ENCODE measurements at regions not wholly inside any gene's neighbourhood (a gene's known extent, or its start where the extent isn't known, plus 50 kb on each side); places are given as distances from the start of the nearest gene placed in this dataset.

DNA sequence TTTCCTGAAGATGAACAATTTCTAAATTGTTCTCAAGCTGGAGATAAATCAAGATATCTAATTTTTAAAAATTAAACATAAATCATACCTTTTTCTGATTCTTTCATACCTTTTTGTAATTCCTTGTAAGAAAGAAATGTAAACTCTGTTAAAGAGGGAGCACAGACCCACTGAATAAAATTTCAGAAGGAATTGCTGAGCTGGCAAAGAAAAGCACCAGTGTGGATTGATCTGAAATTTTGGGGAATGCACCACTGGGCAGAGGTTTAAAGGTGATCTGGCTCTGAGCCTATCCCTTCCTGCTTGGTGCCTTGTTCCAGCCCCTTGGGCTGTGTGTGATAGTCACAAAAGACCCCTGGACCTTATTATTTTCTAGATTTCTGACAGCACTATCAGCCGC is 118.3 kb upstream of the THSD7B start:
- TF ChIP-seq EZH2 (IDR thresholded peaks at IDR 0.05; ENCODE audit: low read length) = no peak
- TF ChIP-seq, protein P1, sequence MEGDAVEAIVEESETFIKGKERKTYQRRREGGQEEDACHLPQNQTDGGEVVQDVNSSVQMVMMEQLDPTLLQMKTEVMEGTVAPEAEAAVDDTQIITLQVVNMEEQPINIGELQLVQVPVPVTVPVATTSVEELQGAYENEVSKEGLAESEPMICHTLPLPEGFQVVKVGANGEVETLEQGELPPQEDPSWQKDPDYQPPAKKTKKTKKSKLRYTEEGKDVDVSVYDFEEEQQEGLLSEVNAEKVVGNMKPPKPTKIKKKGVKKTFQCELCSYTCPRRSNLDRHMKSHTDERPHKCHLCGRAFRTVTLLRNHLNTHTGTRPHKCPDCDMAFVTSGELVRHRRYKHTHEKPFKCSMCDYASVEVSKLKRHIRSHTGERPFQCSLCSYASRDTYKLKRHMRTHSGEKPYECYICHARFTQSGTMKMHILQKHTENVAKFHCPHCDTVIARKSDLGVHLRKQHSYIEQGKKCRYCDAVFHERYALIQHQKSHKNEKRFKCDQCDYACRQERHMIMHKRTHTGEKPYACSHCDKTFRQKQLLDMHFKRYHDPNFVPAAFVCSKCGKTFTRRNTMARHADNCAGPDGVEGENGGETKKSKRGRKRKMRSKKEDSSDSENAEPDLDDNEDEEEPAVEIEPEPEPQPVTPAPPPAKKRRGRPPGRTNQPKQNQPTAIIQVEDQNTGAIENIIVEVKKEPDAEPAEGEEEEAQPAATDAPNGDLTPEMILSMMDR (optimal IDR thresholded peaks at IDR 0.05 in 1 of 3, IDR thresholded peaks at IDR 0.05 in 1 of 3, conservative IDR thresholded peaks at IDR 0.05 in 1 of 3; ENCODE audit: extremely low read depth in 1 of 3, insufficient read depth in 2 of 3, low read length in 3 of 3) = no peak

DNA sequence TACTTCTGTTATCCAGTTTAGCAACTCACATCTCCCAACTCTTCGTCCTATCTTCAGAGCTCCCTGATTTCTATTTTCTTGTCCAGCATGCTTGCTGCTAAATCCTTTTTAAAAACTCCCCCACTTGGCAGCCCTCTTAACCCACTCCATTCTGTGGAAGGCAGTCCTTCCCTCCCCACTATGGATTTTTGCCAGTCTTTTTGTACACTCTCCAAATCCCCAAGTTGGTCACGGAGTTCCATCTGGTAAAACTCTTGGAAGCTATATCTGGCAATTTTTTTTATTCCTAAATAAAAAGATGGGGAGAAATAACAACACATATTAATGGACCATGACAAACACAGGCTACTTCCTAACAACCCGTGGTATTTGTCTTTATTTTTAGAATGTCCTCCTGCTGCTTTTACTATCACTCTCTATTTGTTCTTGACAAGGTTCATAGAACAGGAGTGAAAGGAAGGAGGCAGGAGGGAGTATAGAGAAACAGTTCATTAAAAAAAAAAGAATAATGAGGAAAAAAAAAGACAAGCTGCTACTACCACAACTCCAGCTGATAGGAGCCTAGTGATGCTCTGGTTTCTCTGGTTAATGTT is 120.0 kb upstream of the THSD7B start:
- H2AFZ ChIP-seq (ENCODE audit: control insufficient read depth, low read length) = no peak overlapping the region
- H3K9me1 ChIP-seq (ENCODE audit: control insufficient read depth, extremely low read depth, insufficient read depth, low read length) = no peaks in the 10 kb centered on the region
- no peak overlapping the region for H3K27ac ChIP-seq (ENCODE audit: control insufficient read depth, insufficient read depth, low read length)
- dilution Hi-C loops (cut with MboI; ENCODE audit: extremely low pct_ligation_motif_present, low sequenced_read_pairs) = no loop called here
- H3K27me3 ChIP-seq (ENCODE audit: control insufficient read depth, extremely low read depth, insufficient read depth, low read length) = no peaks in the 10 kb centered on the region
- no peak overlapping the region for H3K4me3 ChIP-seq (ENCODE audit: control insufficient read depth in 2 of 3, extremely low read depth in 1 of 3, insufficient read depth in 2 of 3, low read depth in 1 of 3, low read length in 3 of 3)
- no peak overlapping the region for H3K9ac ChIP-seq (ENCODE audit: control insufficient read depth, extremely low read depth, insufficient read depth, low read length)
- no peaks in the 10 kb centered on the region for H3K4me1 ChIP-seq (ENCODE audit: control insufficient read depth, extremely low read depth, insufficient read depth, low read length)
- no peaks in the 10 kb centered on the region for H4K20me1 ChIP-seq (ENCODE audit: control insufficient read depth, extremely low read depth, insufficient read depth, low read length)
- TF ChIP-seq, protein P1 (optimal IDR thresholded peaks at IDR 0.05 in 1 of 3, IDR thresholded peaks at IDR 0.05 in 1 of 3, conservative IDR thresholded peaks at IDR 0.05 in 1 of 3; ENCODE audit: extremely low read depth in 1 of 3, insufficient read depth in 2 of 3, low read length in 3 of 3) = no peak
- TF ChIP-seq EZH2 (IDR thresholded peaks at IDR 0.05; ENCODE audit: low read length) = no peak
- H3K4me2 ChIP-seq (ENCODE audit: control insufficient read depth, extremely low read depth, insufficient read depth, low read depth, low read length) = no peak overlapping the region
- H3K36me3 ChIP-seq (ENCODE audit: control insufficient read depth in 2 of 2, extremely low read depth in 1 of 2, insufficient read depth in 2 of 2, low read length in 2 of 2) = no peaks in the 10 kb centered on the region
- FAIRE-seq (no peak), DNase-seq (ENCODE audit: low read depth, low spot score) (no peak)
- H3K79me2 ChIP-seq (ENCODE audit: control insufficient read depth, insufficient read depth, low read length) = no peaks in the 10 kb centered on the region
- H3K9me3 ChIP-seq (ENCODE audit: control insufficient read depth, low read depth, low read length) = no peaks in the 10 kb centered on the region

More for the DNA sequence above, 118.3 kb upstream of the THSD7B start:
- Histone ChIP-seq H3K9me1 (ENCODE audit: control insufficient read depth, extremely low read depth, insufficient read depth, low read length) (no peaks in the 10 kb centered on the region), H4K20me1 (ENCODE audit: control insufficient read depth, extremely low read depth, insufficient read depth, low read length) (no peaks in the 10 kb centered on the region), H3K36me3 (ENCODE audit: control insufficient read depth in 2 of 2, extremely low read depth in 1 of 2, insufficient read depth in 2 of 2, low read length in 2 of 2) (no peaks in the 10 kb centered on the region), H3K79me2 (ENCODE audit: control insufficient read depth, insufficient read depth, low read length) (no peaks in the 10 kb centered on the region), H3K27me3 (ENCODE audit: control insufficient read depth, extremely low read depth, insufficient read depth, low read length) (no peaks in the 10 kb centered on the region), H3K27ac (ENCODE audit: control insufficient read depth, insufficient read depth, low read length) (no peak overlapping the region), H3K4me1 (ENCODE audit: control insufficient read depth, extremely low read depth, insufficient read depth, low read length) (no peaks in the 10 kb centered on the region), H3K9me3 (ENCODE audit: control insufficient read depth, low read depth, low read length) (no peaks in the 10 kb centered on the region), H3K4me2 (ENCODE audit: control insufficient read depth, extremely low read depth, insufficient read depth, low read depth, low read length) (no peak overlapping the region), H3K9ac (ENCODE audit: control insufficient read depth, extremely low read depth, insufficient read depth, low read length) (no peak overlapping the region), H3K4me3 (ENCODE audit: control insufficient read depth in 2 of 3, extremely low read depth in 1 of 3, insufficient read depth in 2 of 3, low read depth in 1 of 3, low read length in 3 of 3) (no peak overlapping the region), H2AFZ (ENCODE audit: control insufficient read depth, low read length) (no peak overlapping the region)
- FAIRE-seq = no peak
- dilution Hi-C loops (cut with MboI; ENCODE audit: extremely low pct_ligation_motif_present, low sequenced_read_pairs) = no loop called here
- no peak for DNase-seq (ENCODE audit: low read depth, low spot score)

All from keratinocyte (primary cell).